A549 (cell line): ENCODE measurements at regions not wholly inside any gene's neighbourhood (a gene's known extent, or its start where the extent isn't known, plus 50 kb on each side); places are given as distances from the start of the nearest gene placed in this dataset.

Experiments used
- ATAC-seq, 2 experiments: fragments of 200-7000 bp in 1 of 2; fragments of >200 bp in 1 of 2; cut with Nextera tagmentation in 1 of 2; cut with Tn5 transposase in 1 of 2; 3 replicates each; pipeline versions ENCODE4 v1.8.0 to v1.9.1; 2018 to 2020; ENCODE audit warnings: mild to moderate bottlenecking in 1 of 2, moderate library complexity in 1 of 2
- CTCF ChIA-PET: fragments of 300-600 bp; sonication (Branson Sonifier 250); formaldehyde crosslinking; extraction: SDS; loops from one replicate; lab custom pipeline; 2021; ENCODE audit warnings: antibody characterized with exemption, inconsistent platforms; lab: Yijun Ruan, JAX
- POLR2A ChIA-PET: fragments of 350-600 bp; formaldehyde crosslinking; extraction: SDS; loops from one replicate; lab custom pipeline; 2021; ENCODE audit warnings: antibody characterized with exemption, inconsistent platforms; lab: Yijun Ruan, JAX
- DNase-seq, 2 experiments: peaks; one replicate each; pipeline versions ENCODE4 v3.0.0 to v3.0.0-alpha.2; 2011 to 2016; ENCODE audit warnings: low read depth in 1 of 2, low spot score in 1 of 2
- FAIRE-seq: peaks from 2 replicates; lab custom pipeline; 2011; peaks lifted over from hg19 to GRCh38; lab: Jason Lieb, UNC
- H3K27ac ChIP-seq, 2 experiments: fragments of >200 bp; sonication (Bioruptor Twin); formaldehyde crosslinking; 3 replicates each; pipeline ENCODE4 v1.5.1; 2016 to 2017
- H3K4me1 ChIP-seq: fragments of >200 bp; sonication (Bioruptor Twin); formaldehyde crosslinking; 3 replicates; pipeline ENCODE4 v1.6.1; 2016
- H3K4me2 ChIP-seq: fragments of >200 bp; sonication (Bioruptor Twin); formaldehyde crosslinking; 3 replicates; pipeline ENCODE4 v1.6.1; 2016
- H3K4me3 ChIP-seq: fragments of >200 bp; sonication (Bioruptor Twin); formaldehyde crosslinking; 3 replicates; pipeline ENCODE4 v1.5.1; 2016
- H3K9me3 ChIP-seq: fragments of >200 bp; sonication (Bioruptor Twin); formaldehyde crosslinking; 3 replicates; pipeline ENCODE4 v1.6.1; 2016
- CBX2 ChIP-seq: fragments of 200-600 bp; sonication (generic); IDR thresholded peaks from 2 replicates; pipeline ENCODE4 v1.6.1; 2016; ENCODE audit warnings: low read depth, mild to moderate bottlenecking, borderline replicate concordance
- EP300 ChIP-seq, 2 experiments: fragments of >200 bp; sonication (Bioruptor Twin); formaldehyde crosslinking; IDR thresholded peaks; 2 replicates in 1 of 2; 3 replicates in 1 of 2; pipeline ENCODE4 v1.6.1; 2016 to 2017
- HES2 ChIP-seq: fragments of >200 bp; sonication (Bioruptor Twin); formaldehyde crosslinking; IDR thresholded peaks from 2 replicates; pipeline ENCODE4 v1.6.1; 2016
- HMGXB4 ChIP-seq: fragments of 250-450 bp; sonication (Bioruptor Pico); IDR thresholded peaks from 2 replicates; pipeline ENCODE4 v1.5.0; 2021; ENCODE audit warnings: mild to moderate bottlenecking, moderate library complexity, borderline replicate concordance
- HOXB13 ChIP-seq: fragments of 250-450 bp; sonication (Bioruptor Pico); IDR thresholded peaks from 2 replicates; pipeline ENCODE4 v1.5.0; 2020; ENCODE audit warnings: low read depth, mild to moderate bottlenecking, moderate library complexity
- KDM5A ChIP-seq: fragments of 200-600 bp; sonication (generic); IDR thresholded peaks from 2 replicates; pipeline ENCODE4 v1.6.1; 2016; ENCODE audit warnings: antibody characterized with exemption, mild to moderate bottlenecking
- MAFK ChIP-seq: fragments of 450-650 bp; IDR thresholded peaks from 2 replicates; pipeline ENCODE4 v1.6.1; 2014; ENCODE audit not compliant: partially characterized antibody
- MAX ChIP-seq: IDR thresholded peaks from 2 replicates; pipeline ENCODE4 v1.6.1; 2012
- MYC ChIP-seq: IDR thresholded peaks from 2 replicates; pipeline ENCODE4 v1.6.1; 2012; ENCODE audit warnings: mild to moderate bottlenecking, inconsistent platforms, low read length, improper control_type of control experiment, borderline replicate concordance
- NFE2L2 ChIP-seq: fragments of 150-350 bp; conservative IDR thresholded peaks from 2 replicates; pipeline ENCODE4 v1.6.1; 2014; ENCODE audit warnings: low read length
- PBX3 ChIP-seq: IDR thresholded peaks from 2 replicates; pipeline ENCODE4 v1.6.1; 2012
- PHF8 ChIP-seq: fragments of 200-600 bp; sonication (generic); IDR thresholded peaks from 2 replicates; pipeline ENCODE4 v1.6.1; 2016; ENCODE audit warnings: low read depth, mild to moderate bottlenecking, antibody characterized with exemption, moderate library complexity, borderline replicate concordance
- RFX5 ChIP-seq: fragments of 450-650 bp; IDR thresholded peaks from 2 replicates; pipeline ENCODE4 v1.7.1; 2014; ENCODE audit warnings: antibody characterized with exemption, mild to moderate bottlenecking, moderate library complexity
- WGBS: methylation state at CpG from one replicate; pipeline ENCODE4 v1.1.6; 2017; ENCODE audit errors: missing lambda C conversion rate; 5-methylcytosine and 5-hydroxymethylcytosine counted together

- no peak for FAIRE-seq
- DNase-seq, result no peak
- 0 out of 6 replicates have a peak overlapping the region, but pooled peaks of 1 of the 2 experiments have one; percentile 2 for H3K27ac ChIP-seq
- no peak overlapping the region for H3K4me3 ChIP-seq
- 86% methylated on average over 3 of the region's 3 CpGs for WGBS
- H3K9me3 ChIP-seq, result 0 out of 3 replicates have a peak, but pooled peaks cover 2% of the 10 kb centered on the region
- no peak overlapping the region for H3K4me2 ChIP-seq
- no peak for TF ChIP-seq HES2
- TF ChIP-seq CBX2, result no peak
- CTCF ChIA-PET, result interaction anchor here (0.9 to 1.3 kb wide), 2 partner anchors 9 to 107 kb away, joined by 3 to 6 read pairs; no protein-coding TSS in a partner anchor
- peaks cover 11% of the 10 kb centered on the region; the same call in 2 of the 3 replicates for H3K4me1 ChIP-seq
- no peak for ATAC-seq
- POLR2A ChIA-PET, result no interaction called here
Observed at GRCh38 chr20:10781526-10781925, 107.7 kb upstream of the JAG1 start.

GRCh38 chr20:10783707-10784553 lies 110.1 kb upstream of the JAG1 start:
- no peak overlapping the region for H3K4me2 ChIP-seq
- ChIA-PET CTCF (interaction anchor here (1.1 to 3.0 kb wide), 3 partner anchors 12 to 109 kb away, joined by 3 to 11 read pairs (median 6); partner anchors contain the start of gene JAG1), POLR2A (interaction anchor here (0.6 kb wide), 1 partner anchor 271 kb away, joined by 11 read pairs; no protein-coding TSS in a partner anchor)
- TF ChIP-seq NFE2L2 (peak; percentile 86), PHF8 (no peak), MAFK (peak; percentile 91)
- peak overlapping the region; percentile 11 to 39; a peak in 3 of 6 replicates for H3K27ac ChIP-seq
- ATAC-seq (no peak; a peak in 1 of 6 replicates), DNase-seq (no peak), FAIRE-seq (no peak)
- 87% methylated on average over 4 of the region's 4 CpGs for WGBS
- H3K4me3 ChIP-seq, result no peak overlapping the region
- H3K9me3 ChIP-seq, result 0 out of 3 replicates have a peak, but pooled peaks cover 2% of the 10 kb centered on the region
- peaks cover 11% of the 10 kb centered on the region; the same call in 2 of the 3 replicates for H3K4me1 ChIP-seq

- H3K4me1 ChIP-seq, result peaks cover 11% of the 10 kb centered on the region; the same call in 2 of the 3 replicates
- FAIRE-seq (peak; percentile 82), DNase-seq (no peak), ATAC-seq (no peak)
- 0 out of 3 replicates have a peak, but pooled peaks cover 2% of the 10 kb centered on the region for H3K9me3 ChIP-seq
- H3K4me2 ChIP-seq, result no peak overlapping the region
- POLR2A ChIA-PET, result no interaction called here
- no peak overlapping the region for H3K4me3 ChIP-seq
- CTCF ChIA-PET, result interaction anchor here (0.9 to 3.0 kb wide), 4 partner anchors 11 to 110 kb away, joined by 3 to 11 read pairs (median 4); partner anchors contain the start of gene JAG1
- no peak for TF ChIP-seq HMGXB4
- TF ChIP-seq EP300 (IDR thresholded peaks at IDR 0.05), result no peak
- TF ChIP-seq HOXB13, result no peak
- TF ChIP-seq MAX, result no peak
- TF ChIP-seq MYC, result no peak
- no peak for TF ChIP-seq RFX5
- no peak for TF ChIP-seq PBX3
- TF ChIP-seq KDM5A, result no peak
- 84% methylated on average over 6 of the region's 6 CpGs for WGBS
- peak overlapping the region in 1 of 2 experiments; percentile 39; a peak in 3 of 6 replicates for H3K27ac ChIP-seq
Observed at GRCh38 chr20:10784554-10785183, 110.9 kb upstream of the JAG1 start.
